ENCODE measurements at regions not wholly inside any gene's neighbourhood (a gene's known extent, or its start where the extent isn't known, plus 50 kb on each side); places are given as distances from the start of the nearest gene placed in this dataset.

GRCh38 chr11:22466809-22467208 lies 128.6 kb downstream of the SLC17A6 start:
- H2AK5ac ChIP-seq (ENCODE audit: low read depth, low read length) = no peak overlapping the region
- no peaks in the 10 kb centered on the region for H3K4me1 ChIP-seq (ENCODE audit: control insufficient read depth in 2 of 2, insufficient read depth in 1 of 2, low read depth in 1 of 2, low read length in 2 of 2)
- no peaks in the 10 kb centered on the region for H3K79me1 ChIP-seq (ENCODE audit: low read depth, low read length)
- H3K27me3 ChIP-seq (ENCODE audit: control insufficient read depth in 3 of 3, insufficient read depth in 3 of 3, low read depth in 1 of 3, low read length in 3 of 3) = no peaks in the 10 kb centered on the region
- no peaks in the 10 kb centered on the region for H3K9me3 ChIP-seq (replicated peaks in 1 of 2; ENCODE audit: control insufficient read depth in 2 of 2, insufficient read depth in 1 of 2, low read depth in 1 of 2, low read length in 2 of 2)
- H4K91ac ChIP-seq (ENCODE audit: low read depth, low read length, poor library complexity) = no peak overlapping the region
- H2BK120ac ChIP-seq (ENCODE audit: low read depth, low read length) = no peak overlapping the region
- no peak overlapping the region for H2AFZ ChIP-seq (ENCODE audit: low read length)
- H3K27ac ChIP-seq (replicated peaks; ENCODE audit: low read length) = no peak overlapping the region
- H3K14ac ChIP-seq (ENCODE audit: low read length) = no peak overlapping the region
- no peak overlapping the region for H2BK15ac ChIP-seq (ENCODE audit: low read length)
- no peak for DNase-seq (ENCODE audit: low spot score)
- no peak overlapping the region for H3K4me3 ChIP-seq (ENCODE audit: low read length in 2 of 2)
- no peak overlapping the region for H3K4ac ChIP-seq (ENCODE audit: low read length)
- H3K36me3 ChIP-seq (replicated peaks in 1 of 2; ENCODE audit: control insufficient read depth in 2 of 2, insufficient read depth in 2 of 2, low read length in 2 of 2) = no peaks in the 10 kb centered on the region
- H3K18ac ChIP-seq (ENCODE audit: low read length) = no peak overlapping the region
- H3K4me2 ChIP-seq (ENCODE audit: insufficient read depth, low read length, poor library complexity, severe bottlenecking) = no peak overlapping the region
- no peak overlapping the region for H3K23ac ChIP-seq (ENCODE audit: low read depth, low read length, poor library complexity)
- no peak overlapping the region for H2BK5ac ChIP-seq (ENCODE audit: low read length)
- H3K9ac ChIP-seq (ENCODE audit: low read depth, low read length, poor library complexity) = no peak overlapping the region
- no CpG with 5 or more reads among the region's 9 CpGs for WGBS, 2 donors (ENCODE audit: extremely low coverage in 2 of 2, insufficient read length in 2 of 2, insufficient replicate concordance in 1 of 2)
- no peak overlapping the region for H2BK12ac ChIP-seq (ENCODE audit: low read length)
- H4K8ac ChIP-seq (ENCODE audit: low read depth, low read length) = no peak overlapping the region

GRCh38 chr11:22466351-22466750 lies 128.2 kb downstream of the SLC17A6 start:
- Histone ChIP-seq H3K14ac (ENCODE audit: low read length) (no peak overlapping the region), H2BK5ac (ENCODE audit: low read length) (no peak overlapping the region), H3K27me3 (ENCODE audit: control insufficient read depth in 3 of 3, insufficient read depth in 3 of 3, low read depth in 1 of 3, low read length in 3 of 3) (no peaks in the 10 kb centered on the region), H3K79me1 (ENCODE audit: low read depth, low read length) (no peaks in the 10 kb centered on the region), H3K4ac (ENCODE audit: low read length) (no peak overlapping the region), H4K8ac (ENCODE audit: low read depth, low read length) (no peak overlapping the region), H2BK15ac (ENCODE audit: low read length) (no peak overlapping the region), H3K27ac (replicated peaks; ENCODE audit: low read length) (no peak overlapping the region), H3K9ac (ENCODE audit: low read depth, low read length, poor library complexity) (no peak overlapping the region), H3K4me2 (ENCODE audit: insufficient read depth, low read length, poor library complexity, severe bottlenecking) (no peak overlapping the region), H2BK120ac (ENCODE audit: low read depth, low read length) (no peak overlapping the region), H4K91ac (ENCODE audit: low read depth, low read length, poor library complexity) (no peak overlapping the region), H3K18ac (ENCODE audit: low read length) (no peak overlapping the region), H3K36me3 (replicated peaks in 1 of 2; ENCODE audit: control insufficient read depth in 2 of 2, insufficient read depth in 2 of 2, low read length in 2 of 2) (no peaks in the 10 kb centered on the region), H3K4me1 (ENCODE audit: control insufficient read depth in 2 of 2, insufficient read depth in 1 of 2, low read depth in 1 of 2, low read length in 2 of 2) (no peaks in the 10 kb centered on the region), H2AK5ac (ENCODE audit: low read depth, low read length) (no peak overlapping the region), H2BK12ac (ENCODE audit: low read length) (no peak overlapping the region), H3K4me3 (ENCODE audit: low read length in 2 of 2) (no peak overlapping the region), H2AFZ (ENCODE audit: low read length) (no peak overlapping the region), H3K23ac (ENCODE audit: low read depth, low read length, poor library complexity) (no peak overlapping the region), H3K9me3 (replicated peaks in 1 of 2; ENCODE audit: control insufficient read depth in 2 of 2, insufficient read depth in 1 of 2, low read depth in 1 of 2, low read length in 2 of 2) (no peaks in the 10 kb centered on the region)
- no peak for DNase-seq (ENCODE audit: low spot score)

- H3K9me3 ChIP-seq (replicated peaks in 1 of 2; ENCODE audit: control insufficient read depth in 2 of 2, insufficient read depth in 1 of 2, low read depth in 1 of 2, low read length in 2 of 2) = no peaks in the 10 kb centered on the region
- no peaks in the 10 kb centered on the region for H3K27me3 ChIP-seq (ENCODE audit: control insufficient read depth in 3 of 3, insufficient read depth in 3 of 3, low read depth in 1 of 3, low read length in 3 of 3)
- no peak overlapping the region for H3K18ac ChIP-seq (ENCODE audit: low read length)
- H3K9ac ChIP-seq (ENCODE audit: low read depth, low read length, poor library complexity) = no peak overlapping the region
- no peak overlapping the region for H3K4me2 ChIP-seq (ENCODE audit: insufficient read depth, low read length, poor library complexity, severe bottlenecking)
- no peaks in the 10 kb centered on the region for H3K79me1 ChIP-seq (ENCODE audit: low read depth, low read length)
- no peak for DNase-seq (ENCODE audit: low spot score)
- no peak overlapping the region for H4K8ac ChIP-seq (ENCODE audit: low read depth, low read length)
- no peaks in the 10 kb centered on the region for H3K36me3 ChIP-seq (replicated peaks in 1 of 2; ENCODE audit: control insufficient read depth in 2 of 2, insufficient read depth in 2 of 2, low read length in 2 of 2)
- H3K4ac ChIP-seq (ENCODE audit: low read length) = no peak overlapping the region
- no peak overlapping the region for H3K4me3 ChIP-seq (ENCODE audit: low read length in 2 of 2)
- no peak overlapping the region for H2BK5ac ChIP-seq (ENCODE audit: low read length)
- no peak overlapping the region for H3K14ac ChIP-seq (ENCODE audit: low read length)
- whole genome bisulfite sequencing, 2 donors (ENCODE audit: extremely low coverage in 2 of 2, insufficient read length in 2 of 2, insufficient replicate concordance in 1 of 2) = no CpG with 5 or more reads among the region's 1 CpG
- no peak overlapping the region for H2AFZ ChIP-seq (ENCODE audit: low read length)
- no peak overlapping the region for H3K23ac ChIP-seq (ENCODE audit: low read depth, low read length, poor library complexity)
- H2BK15ac ChIP-seq (ENCODE audit: low read length) = no peak overlapping the region
- H3K4me1 ChIP-seq (ENCODE audit: control insufficient read depth in 2 of 2, insufficient read depth in 1 of 2, low read depth in 1 of 2, low read length in 2 of 2) = no peaks in the 10 kb centered on the region
- H2BK12ac ChIP-seq (ENCODE audit: low read length) = no peak overlapping the region
- H4K91ac ChIP-seq (ENCODE audit: low read depth, low read length, poor library complexity) = no peak overlapping the region
- H2AK5ac ChIP-seq (ENCODE audit: low read depth, low read length) = no peak overlapping the region
- no peak overlapping the region for H3K27ac ChIP-seq (replicated peaks; ENCODE audit: low read length)
- no peak overlapping the region for H2BK120ac ChIP-seq (ENCODE audit: low read depth, low read length)
These were observed 127.4 kb downstream of the SLC17A6 start for GRCh38 chr11:22465620-22466019.

- Histone ChIP-seq H4K91ac (ENCODE audit: low read depth, low read length, poor library complexity) (no peak overlapping the region), H2AFZ (ENCODE audit: low read length) (no peak overlapping the region), H3K4me1 (ENCODE audit: control insufficient read depth in 2 of 2, insufficient read depth in 1 of 2, low read depth in 1 of 2, low read length in 2 of 2) (peaks cover 4 to 9% of the 10 kb centered on the region in 2 donors), H2BK15ac (ENCODE audit: low read length) (no peak overlapping the region), H3K4ac (ENCODE audit: low read length) (no peak overlapping the region), H3K9ac (ENCODE audit: low read depth, low read length, poor library complexity) (no peak overlapping the region), H3K4me3 (ENCODE audit: low read length in 2 of 2) (no peak overlapping the region), H2AK5ac (ENCODE audit: low read depth, low read length) (no peak overlapping the region), H4K8ac (ENCODE audit: low read depth, low read length) (no peak overlapping the region), H3K79me1 (ENCODE audit: low read depth, low read length) (no peaks in the 10 kb centered on the region), H3K18ac (ENCODE audit: low read length) (no peak overlapping the region), H2BK5ac (ENCODE audit: low read length) (no peak overlapping the region), H3K14ac (ENCODE audit: low read length) (no peak overlapping the region), H2BK120ac (ENCODE audit: low read depth, low read length) (no peak overlapping the region), H3K23ac (ENCODE audit: low read depth, low read length, poor library complexity) (no peak overlapping the region), H3K27ac (replicated peaks; ENCODE audit: low read length) (no peak overlapping the region), H3K36me3 (replicated peaks in 1 of 2; ENCODE audit: control insufficient read depth in 2 of 2, insufficient read depth in 2 of 2, low read length in 2 of 2) (no peaks in the 10 kb centered on the region), H3K9me3 (replicated peaks in 1 of 2; ENCODE audit: control insufficient read depth in 2 of 2, insufficient read depth in 1 of 2, low read depth in 1 of 2, low read length in 2 of 2) (peaks cover 0 to 2% of the 10 kb centered on the region in 2 donors), H3K27me3 (ENCODE audit: control insufficient read depth in 3 of 3, insufficient read depth in 3 of 3, low read depth in 1 of 3, low read length in 3 of 3) (no peaks in the 10 kb centered on the region), H3K4me2 (ENCODE audit: insufficient read depth, low read length, poor library complexity, severe bottlenecking) (no peak overlapping the region), H2BK12ac (ENCODE audit: low read length) (no peak overlapping the region)
- no peak for DNase-seq (ENCODE audit: low spot score)
- whole genome bisulfite sequencing, 2 donors (ENCODE audit: extremely low coverage in 2 of 2, insufficient read length in 2 of 2, insufficient replicate concordance in 1 of 2) = no CpG with 5 or more reads among the region's 2 CpGs
These were observed 123.4 kb downstream of the SLC17A6 start for GRCh38 chr11:22461626-22462025.

Measured in neuronal stem cell (in vitro differentiated cells).